ENCODE measurements at regions not wholly inside any gene's neighbourhood (a gene's known extent, or its start where the extent isn't known, plus 50 kb on each side); places are given as distances from the start of the nearest gene placed in this dataset.

DNA sequence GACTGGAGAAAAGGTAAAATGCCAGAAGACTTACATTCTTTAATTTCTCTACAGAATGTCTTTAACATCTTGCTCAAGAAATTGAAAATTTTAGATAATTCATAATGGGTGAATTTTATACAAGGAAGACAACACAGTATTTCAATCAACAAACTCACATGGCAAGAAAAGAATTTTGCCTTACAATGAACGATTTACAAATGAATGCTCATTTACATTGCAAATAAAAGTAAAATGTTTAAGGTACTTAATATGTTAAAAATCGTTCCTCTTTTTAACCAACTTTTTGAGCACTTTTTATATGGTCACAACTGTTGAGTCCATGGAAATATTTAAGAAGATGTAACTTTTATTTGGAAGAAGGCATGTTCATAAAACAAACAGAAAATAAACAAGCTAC, 174.8 kb upstream of the UBE2E2 start:
- H3K9me3 ChIP-seq (ENCODE audit: low read length), result no peaks in the 10 kb centered on the region; the same call in 1 of the 2 replicates
- no peak for FAIRE-seq
- WGBS (ENCODE audit: low lambda C conversion rate), result 0% methylated on average over 2 of the region's 2 CpGs
- no peak overlapping the region for H3K4me2 ChIP-seq (ENCODE audit: low read depth, low read length)
- H4K20me1 ChIP-seq (ENCODE audit: insufficient read depth, low read length), result no peaks in the 10 kb centered on the region
- H3K9ac ChIP-seq (ENCODE audit: insufficient read depth, low read depth, low read length), result no peak overlapping the region
- no peak for TF ChIP-seq FOXK1 (CRISPR knock-in tag; IDR thresholded peaks at IDR 0.05; ENCODE audit: borderline replicate concordance, low read depth)
- TF ChIP-seq, protein P1, sequence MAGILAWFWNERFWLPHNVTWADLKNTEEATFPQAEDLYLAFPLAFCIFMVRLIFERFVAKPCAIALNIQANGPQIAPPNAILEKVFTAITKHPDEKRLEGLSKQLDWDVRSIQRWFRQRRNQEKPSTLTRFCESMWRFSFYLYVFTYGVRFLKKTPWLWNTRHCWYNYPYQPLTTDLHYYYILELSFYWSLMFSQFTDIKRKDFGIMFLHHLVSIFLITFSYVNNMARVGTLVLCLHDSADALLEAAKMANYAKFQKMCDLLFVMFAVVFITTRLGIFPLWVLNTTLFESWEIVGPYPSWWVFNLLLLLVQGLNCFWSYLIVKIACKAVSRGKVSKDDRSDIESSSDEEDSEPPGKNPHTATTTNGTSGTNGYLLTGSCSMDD (CRISPR knock-in tag; IDR thresholded peaks at IDR 0.05), result no peak
- TF ChIP-seq NFE2 (CRISPR knock-in tag; IDR thresholded peaks at IDR 0.05), result no peak
- TF ChIP-seq, protein P2, sequence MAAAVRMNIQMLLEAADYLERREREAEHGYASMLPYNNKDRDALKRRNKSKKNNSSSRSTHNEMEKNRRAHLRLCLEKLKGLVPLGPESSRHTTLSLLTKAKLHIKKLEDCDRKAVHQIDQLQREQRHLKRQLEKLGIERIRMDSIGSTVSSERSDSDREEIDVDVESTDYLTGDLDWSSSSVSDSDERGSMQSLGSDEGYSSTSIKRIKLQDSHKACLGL (CRISPR knock-in tag; IDR thresholded peaks at IDR 0.05), result no peak
- TF ChIP-seq, protein P3, sequence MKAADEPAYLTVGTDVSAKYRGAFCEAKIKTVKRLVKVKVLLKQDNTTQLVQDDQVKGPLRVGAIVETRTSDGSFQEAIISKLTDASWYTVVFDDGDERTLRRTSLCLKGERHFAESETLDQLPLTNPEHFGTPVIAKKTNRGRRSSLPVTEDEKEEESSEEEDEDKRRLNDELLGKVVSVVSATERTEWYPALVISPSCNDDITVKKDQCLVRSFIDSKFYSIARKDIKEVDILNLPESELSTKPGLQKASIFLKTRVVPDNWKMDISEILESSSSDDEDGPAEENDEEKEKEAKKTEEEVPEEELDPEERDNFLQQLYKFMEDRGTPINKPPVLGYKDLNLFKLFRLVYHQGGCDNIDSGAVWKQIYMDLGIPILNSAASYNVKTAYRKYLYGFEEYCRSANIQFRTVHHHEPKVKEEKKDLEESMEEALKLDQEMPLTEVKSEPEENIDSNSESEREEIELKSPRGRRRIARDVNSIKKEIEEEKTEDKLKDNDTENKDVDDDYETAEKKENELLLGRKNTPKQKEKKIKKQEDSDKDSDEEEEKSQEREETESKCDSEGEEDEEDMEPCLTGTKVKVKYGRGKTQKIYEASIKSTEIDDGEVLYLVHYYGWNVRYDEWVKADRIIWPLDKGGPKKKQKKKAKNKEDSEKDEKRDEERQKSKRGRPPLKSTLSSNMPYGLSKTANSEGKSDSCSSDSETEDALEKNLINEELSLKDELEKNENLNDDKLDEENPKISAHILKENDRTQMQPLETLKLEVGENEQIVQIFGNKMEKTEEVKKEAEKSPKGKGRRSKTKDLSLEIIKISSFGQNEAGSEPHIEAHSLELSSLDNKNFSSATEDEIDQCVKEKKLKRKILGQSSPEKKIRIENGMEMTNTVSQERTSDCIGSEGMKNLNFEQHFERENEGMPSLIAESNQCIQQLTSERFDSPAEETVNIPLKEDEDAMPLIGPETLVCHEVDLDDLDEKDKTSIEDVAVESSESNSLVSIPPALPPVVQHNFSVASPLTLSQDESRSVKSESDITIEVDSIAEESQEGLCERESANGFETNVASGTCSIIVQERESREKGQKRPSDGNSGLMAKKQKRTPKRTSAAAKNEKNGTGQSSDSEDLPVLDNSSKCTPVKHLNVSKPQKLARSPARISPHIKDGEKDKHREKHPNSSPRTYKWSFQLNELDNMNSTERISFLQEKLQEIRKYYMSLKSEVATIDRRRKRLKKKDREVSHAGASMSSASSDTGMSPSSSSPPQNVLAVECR (CRISPR knock-in tag; IDR thresholded peaks at IDR 0.05; ENCODE audit: borderline replicate concordance), result no peak
- TF ChIP-seq POLR2AphosphoS5 (IDR thresholded peaks at IDR 0.05; ENCODE audit: low read depth, low read length), result no peak
- TF ChIP-seq ZSCAN21 (CRISPR knock-in tag; IDR thresholded peaks at IDR 0.05; ENCODE audit: borderline replicate concordance), result no peak
- no peak for TF ChIP-seq ZSCAN22 (CRISPR knock-in tag; IDR thresholded peaks at IDR 0.05)
- no peak for TF ChIP-seq ZNF598 (CRISPR knock-in tag; IDR thresholded peaks at IDR 0.05; ENCODE audit: borderline replicate concordance)
- no peak for TF ChIP-seq FOXM1 (CRISPR knock-in tag; IDR thresholded peaks at IDR 0.05)
- TF ChIP-seq, protein P4, sequence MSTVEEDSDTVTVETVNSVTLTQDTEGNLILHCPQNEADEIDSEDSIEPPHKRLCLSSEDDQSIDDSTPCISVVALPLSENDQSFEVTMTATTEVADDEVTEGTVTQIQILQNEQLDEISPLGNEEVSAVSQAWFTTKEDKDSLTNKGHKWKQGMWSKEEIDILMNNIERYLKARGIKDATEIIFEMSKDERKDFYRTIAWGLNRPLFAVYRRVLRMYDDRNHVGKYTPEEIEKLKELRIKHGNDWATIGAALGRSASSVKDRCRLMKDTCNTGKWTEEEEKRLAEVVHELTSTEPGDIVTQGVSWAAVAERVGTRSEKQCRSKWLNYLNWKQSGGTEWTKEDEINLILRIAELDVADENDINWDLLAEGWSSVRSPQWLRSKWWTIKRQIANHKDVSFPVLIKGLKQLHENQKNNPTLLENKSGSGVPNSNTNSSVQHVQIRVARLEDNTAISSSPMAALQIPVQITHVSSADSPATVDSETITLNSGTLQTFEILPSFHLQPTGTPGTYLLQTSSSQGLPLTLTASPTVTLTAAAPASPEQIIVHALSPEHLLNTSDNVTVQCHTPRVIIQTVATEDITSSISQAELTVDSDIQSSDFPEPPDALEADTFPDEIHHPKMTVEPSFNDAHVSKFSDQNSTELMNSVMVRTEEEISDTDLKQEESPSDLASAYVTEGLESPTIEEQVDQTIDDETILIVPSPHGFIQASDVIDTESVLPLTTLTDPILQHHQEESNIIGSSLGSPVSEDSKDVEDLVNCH (CRISPR knock-in tag; IDR thresholded peaks at IDR 0.05), result no peak
- TF ChIP-seq ZNF839 (CRISPR knock-in tag; IDR thresholded peaks at IDR 0.05; ENCODE audit: borderline replicate concordance), result no peak
- TF ChIP-seq PAX8 (CRISPR knock-in tag; IDR thresholded peaks at IDR 0.05; ENCODE audit: borderline replicate concordance), result no peak
- no peak for TF ChIP-seq ZNF703 (CRISPR knock-in tag; IDR thresholded peaks at IDR 0.05; ENCODE audit: borderline replicate concordance)
- no peak for TF ChIP-seq KLF16 (CRISPR knock-in tag; IDR thresholded peaks at IDR 0.05)
- TF ChIP-seq MIER2 (CRISPR knock-in tag; IDR thresholded peaks at IDR 0.05), result no peak
- TF ChIP-seq U2AF2 (IDR thresholded peaks at IDR 0.05; ENCODE audit: low read depth, low read length), result no peak
- H2AFZ ChIP-seq (ENCODE audit: low read length), result no peak overlapping the region
- no peaks in the 10 kb centered on the region for H3K27me3 ChIP-seq (ENCODE audit: control insufficient read depth in 1 of 2, insufficient read depth in 2 of 2, low read length in 2 of 2)
- no peaks in the 10 kb centered on the region for H3K4me1 ChIP-seq (ENCODE audit: insufficient read depth, low read length)
- intact Hi-C loops (cut with micrococcal nuclease; ENCODE audit: unreplicated experiment), result no loop called here
- no peak for DNase-seq (ENCODE audit: low spot score)
- no TSS peak for BruUV-seq (replicated peaks)
- CTCF ChIA-PET (ENCODE audit: low intra/inter-chr PET ratio, low total read pairs), result no interaction called here
- H3K36me3 ChIP-seq (replicated peaks in 1 of 2; ENCODE audit: control insufficient read depth in 1 of 2, insufficient read depth in 2 of 2, low read length in 2 of 2), result no peaks in the 10 kb centered on the region
- in situ Hi-C loops (cut with HindIII; ENCODE audit: extremely low pct_ligation_motif_present, low pct_unique_long_range_greater_than_20kb), result no loop called here
- no peak overlapping the region for H3K27ac ChIP-seq (ENCODE audit: extremely low read length, insufficient read depth, low read length)
- H3K79me2 ChIP-seq (ENCODE audit: insufficient read depth, low read length), result no peaks in the 10 kb centered on the region
- ATAC-seq, result no peak
- POLR2A ChIA-PET, result no interaction called here
- no peak overlapping the region for H3K4me3 ChIP-seq (replicated peaks in 1 of 3; ENCODE audit: insufficient read depth in 1 of 3, low read depth in 2 of 3, low read length in 3 of 3)

Measured in HepG2 (cell line).